ENCODE measurements at regions not wholly inside any gene's neighbourhood (a gene's known extent, or its start where the extent isn't known, plus 50 kb on each side); places are given as distances from the start of the nearest gene placed in this dataset.

DNA sequence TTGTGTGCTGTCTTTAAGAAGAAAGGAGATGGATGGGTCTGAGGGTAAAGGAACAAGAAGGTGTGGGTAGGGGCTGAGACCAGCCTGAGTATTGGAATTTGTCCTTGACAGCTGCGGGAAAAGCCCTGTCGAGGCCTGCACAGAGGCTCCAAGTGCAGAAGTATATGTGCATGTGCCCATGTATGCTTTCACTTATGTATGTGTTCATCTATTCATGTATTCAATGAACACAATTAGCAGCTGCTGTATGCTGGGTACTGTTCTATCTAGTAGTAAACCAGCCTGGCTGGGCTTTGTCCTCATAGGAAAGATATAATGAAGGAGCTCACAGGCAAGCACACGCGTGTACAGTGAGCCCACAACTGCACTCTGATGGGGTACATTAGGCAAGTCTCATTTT, 181.4 kb downstream of the CALCRL start (continued):
- TF ChIP-seq, protein P1, sequence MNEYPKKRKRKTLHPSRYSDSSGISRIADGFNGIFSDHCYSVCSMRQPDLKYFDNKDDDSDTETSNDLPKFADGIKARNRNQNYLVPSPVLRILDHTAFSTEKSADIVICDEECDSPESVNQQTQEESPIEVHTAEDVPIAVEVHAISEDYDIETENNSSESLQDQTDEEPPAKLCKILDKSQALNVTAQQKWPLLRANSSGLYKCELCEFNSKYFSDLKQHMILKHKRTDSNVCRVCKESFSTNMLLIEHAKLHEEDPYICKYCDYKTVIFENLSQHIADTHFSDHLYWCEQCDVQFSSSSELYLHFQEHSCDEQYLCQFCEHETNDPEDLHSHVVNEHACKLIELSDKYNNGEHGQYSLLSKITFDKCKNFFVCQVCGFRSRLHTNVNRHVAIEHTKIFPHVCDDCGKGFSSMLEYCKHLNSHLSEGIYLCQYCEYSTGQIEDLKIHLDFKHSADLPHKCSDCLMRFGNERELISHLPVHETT (CRISPR knock-in tag; conservative IDR thresholded peaks at IDR 0.05 in 1 of 2, IDR thresholded peaks at IDR 0.05 in 1 of 2), result no peak
- TF ChIP-seq ZNF780A (CRISPR knock-in tag; IDR thresholded peaks at IDR 0.05) (no peak), JUNB (CRISPR knock-in tag; conservative IDR thresholded peaks at IDR 0.05) (no peak), ILK (tag; IDR thresholded peaks at IDR 0.05; ENCODE audit: borderline replicate concordance, low read depth) (no peak), SMARCC2 (IDR thresholded peaks at IDR 0.05; ENCODE audit: low read depth) (no peak)

DNA sequence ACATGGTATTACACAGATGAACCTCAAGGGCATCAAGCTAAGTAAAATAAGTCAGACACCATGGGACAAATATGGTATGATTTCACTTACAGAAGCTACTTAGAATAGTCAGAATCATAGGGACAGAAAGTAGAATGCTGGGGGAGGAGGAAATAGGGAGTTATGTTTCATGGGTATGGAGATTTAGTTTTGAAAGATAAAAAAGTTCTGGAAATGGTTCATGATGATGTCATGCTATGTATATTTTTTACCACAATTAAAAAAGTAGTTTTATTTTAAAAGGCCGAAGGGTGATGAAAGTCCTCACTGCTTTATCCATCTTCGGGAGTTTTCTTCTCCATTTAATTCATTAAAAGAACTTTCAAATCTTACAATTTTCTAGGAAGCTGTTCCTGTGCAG, 181.9 kb downstream of the CALCRL start:
- DNase-seq (ENCODE audit: extremely low read depth in 1 of 4, low spot score in 3 of 4) (no peak), FAIRE-seq (no peak), ATAC-seq (no peak)
- Histone ChIP-seq H4K20me1 (replicated peaks; ENCODE audit: control insufficient read depth, insufficient read depth, low read length) (no peaks in the 10 kb centered on the region), H3K27ac (ENCODE audit: extremely low read depth, low read depth, low read length) (no peak overlapping the region), H3K36me3 (ENCODE audit: control insufficient read depth, insufficient read depth, low read length) (no peaks in the 10 kb centered on the region), H2AFZ (ENCODE audit: low read depth, low read length) (no peak overlapping the region), H3K27me3 (ENCODE audit: control insufficient read depth in 2 of 2, insufficient read depth in 2 of 2, low read length in 2 of 2) (no peaks in the 10 kb centered on the region), H3K4me2 (ENCODE audit: insufficient read depth, low read length) (no peak overlapping the region), H3K9me1 (ENCODE audit: control insufficient read depth, insufficient read depth, low read length) (no peaks in the 10 kb centered on the region), H3K4me1 (replicated peaks in 1 of 2; ENCODE audit: control insufficient read depth in 2 of 2, insufficient read depth in 2 of 2, low read length in 2 of 2) (no peaks in the 10 kb centered on the region), H3K9me3 (replicated peaks; ENCODE audit: control insufficient read depth, insufficient read depth, low read depth, low read length) (no peaks in the 10 kb centered on the region), H3K79me2 (ENCODE audit: control insufficient read depth, insufficient read depth, low read length) (no peaks in the 10 kb centered on the region), H3K4me3 (no peak overlapping the region), H3K9ac (ENCODE audit: insufficient read depth in 1 of 2, low read depth in 2 of 2, low read length in 2 of 2) (no peak overlapping the region)
- TF ChIP-seq, protein P2, sequence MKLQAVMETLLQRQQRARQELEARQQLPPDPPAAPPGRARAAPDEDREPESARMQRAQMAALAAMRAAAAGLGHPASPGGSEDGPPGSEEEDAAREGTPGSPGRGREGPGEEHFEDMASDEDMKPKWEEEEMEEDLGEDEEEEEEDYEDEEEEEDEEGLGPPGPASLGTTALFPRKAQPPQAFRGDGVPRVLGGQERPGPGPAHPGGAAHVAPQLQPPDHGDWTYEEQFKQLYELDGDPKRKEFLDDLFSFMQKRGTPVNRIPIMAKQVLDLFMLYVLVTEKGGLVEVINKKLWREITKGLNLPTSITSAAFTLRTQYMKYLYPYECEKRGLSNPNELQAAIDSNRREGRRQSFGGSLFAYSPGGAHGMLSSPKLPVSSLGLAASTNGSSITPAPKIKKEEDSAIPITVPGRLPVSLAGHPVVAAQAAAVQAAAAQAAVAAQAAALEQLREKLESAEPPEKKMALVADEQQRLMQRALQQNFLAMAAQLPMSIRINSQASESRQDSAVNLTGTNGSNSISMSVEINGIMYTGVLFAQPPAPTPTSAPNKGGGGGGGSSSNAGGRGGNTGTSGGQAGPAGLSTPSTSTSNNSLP (IDR thresholded peaks at IDR 0.05; ENCODE audit: borderline replicate concordance, low read depth, low read length), result no peak
- TF ChIP-seq ZNF408 (CRISPR knock-in tag; IDR thresholded peaks at IDR 0.05; ENCODE audit: low read depth) (no peak), KHSRP (IDR thresholded peaks at IDR 0.05) (no peak), TOE1 (IDR thresholded peaks at IDR 0.05; ENCODE audit: borderline replicate concordance) (no peak), TOE1 (CRISPR knock-in tag; IDR thresholded peaks at IDR 0.05; ENCODE audit: borderline replicate concordance, low read depth) (no peak), CBFA2T2 (conservative IDR thresholded peaks at IDR 0.05) (no peak), SMARCE1 (IDR thresholded peaks at IDR 0.05) (no peak), RNF2 (IDR thresholded peaks at IDR 0.05) (no peak), CREB1 (IDR thresholded peaks at IDR 0.05) (no peak), CREB1 (CRISPR knock-in tag; IDR thresholded peaks at IDR 0.05) (no peak), POU5F1 (IDR thresholded peaks at IDR 0.05; ENCODE audit: borderline replicate concordance, low read depth, low read length, partially characterized antibody) (no peak), ZNF311 (CRISPR knock-in tag; IDR thresholded peaks at IDR 0.05) (no peak)
- TF ChIP-seq, protein P3, sequence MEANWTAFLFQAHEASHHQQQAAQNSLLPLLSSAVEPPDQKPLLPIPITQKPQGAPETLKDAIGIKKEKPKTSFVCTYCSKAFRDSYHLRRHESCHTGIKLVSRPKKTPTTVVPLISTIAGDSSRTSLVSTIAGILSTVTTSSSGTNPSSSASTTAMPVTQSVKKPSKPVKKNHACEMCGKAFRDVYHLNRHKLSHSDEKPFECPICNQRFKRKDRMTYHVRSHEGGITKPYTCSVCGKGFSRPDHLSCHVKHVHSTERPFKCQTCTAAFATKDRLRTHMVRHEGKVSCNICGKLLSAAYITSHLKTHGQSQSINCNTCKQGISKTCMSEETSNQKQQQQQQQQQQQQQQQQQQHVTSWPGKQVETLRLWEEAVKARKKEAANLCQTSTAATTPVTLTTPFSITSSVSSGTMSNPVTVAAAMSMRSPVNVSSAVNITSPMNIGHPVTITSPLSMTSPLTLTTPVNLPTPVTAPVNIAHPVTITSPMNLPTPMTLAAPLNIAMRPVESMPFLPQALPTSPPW (CRISPR knock-in tag; IDR thresholded peaks at IDR 0.05), result no peak
- POLR2A ChIA-PET, result interaction anchor here (0.6 kb wide), 1 partner anchor 32 kb away, joined by 4 read pairs; no protein-coding TSS in a partner anchor
- WGBS (ENCODE audit: insufficient coverage, low coverage, missing lambda C conversion rate), result 15% methylated on average over 2 of the region's 2 CpGs
- CTCF ChIA-PET (ENCODE audit: low intra/inter-chr PET ratio), result no interaction called here
- in situ Hi-C loops (cut with MboI), result no loop called here
- intact Hi-C loops (cut with micrococcal nuclease), result no loop called here
- BruUV-seq (replicated peaks), result no TSS peak

Measured in K562 (cell line).